GM12878 (cell line): ENCODE measurements at regions not wholly inside any gene's neighbourhood (a gene's known extent, or its start where the extent isn't known, plus 50 kb on each side); places are given as distances from the start of the nearest gene placed in this dataset.

ENCODE experiments used
- ATAC-seq: fragments of 200-7000 bp; cut with Tn5 transposase; 3 replicates; pipeline ENCODE4 v1.9.1; 2020; ENCODE audit warnings: mild to moderate bottlenecking, moderate library complexity
- BruUV-seq: library from RNA; stranded (reverse); fragments of 400-500 nt; replicated peaks from 2 replicates; lab custom pipeline; 2021; lab: Mats Ljungman, UMichigan
- CTCF ChIA-PET: fragments of 300-600 bp; sonication (Branson Sonifier 250); formaldehyde crosslinking; extraction: SDS; loops from one replicate; lab custom pipeline; 2021; ENCODE audit warnings: inconsistent platforms; lab: Yijun Ruan, JAX
- POLR2A ChIA-PET: fragments of 350-600 bp; formaldehyde crosslinking; extraction: SDS; loops from one replicate; lab custom pipeline; 2021; ENCODE audit warnings: inconsistent platforms; lab: Charles Lee
- RAD21 ChIA-PET: fragments of 300-600 bp; sonication (Branson Sonifier 250); formaldehyde crosslinking; loops from one replicate; lab custom pipeline; 2023; ENCODE audit warnings: antibody characterized with exemption; ENCODE audit not compliant: unreplicated experiment; lab: Charles Lee
- SMC1A ChIA-PET: fragments of 300-600 bp; sonication (Branson Sonifier 250); formaldehyde crosslinking; loops from one replicate; lab custom pipeline; 2023; ENCODE audit not compliant: unreplicated experiment, uncharacterized antibody; lab: Charles Lee
- DNase-seq: peaks from one replicate; pipeline ENCODE4 v3.0.0-alpha.2; 2011; ENCODE audit warnings: low read depth, low spot score
- FAIRE-seq: peaks from 3 replicates; lab custom pipeline; 2011; peaks lifted over from hg19 to GRCh38; lab: Jason Lieb, UNC
- H2AFZ ChIP-seq: 2 replicates; pipeline ENCODE4 v1.6.0; 2011; ENCODE audit warnings: low read depth, low read length, control low read depth; ENCODE audit not compliant: control insufficient read depth
- H3K27ac ChIP-seq: 2 replicates; pipeline ENCODE4 v1.5.1; 2011; ENCODE audit warnings: control low read depth; ENCODE audit not compliant: control insufficient read depth, insufficient read depth
- H3K27me3 ChIP-seq, 2 experiments: replicated peaks in 1 of 2; 2 replicates each; pipeline versions ENCODE4 v1.6.0 to v1.6.1; 2011; ENCODE audit warnings: low read length in 1 of 2; ENCODE audit not compliant: control insufficient read depth in 2 of 2, insufficient read depth in 2 of 2
- H3K36me3 ChIP-seq, 2 experiments: 2 replicates each; pipeline ENCODE4 v1.5.1; 2011; ENCODE audit warnings: low read length in 1 of 2; ENCODE audit not compliant: control insufficient read depth in 2 of 2, insufficient read depth in 2 of 2
- H3K4me1 ChIP-seq: 2 replicates; pipeline ENCODE4 v1.6.1; 2011; ENCODE audit warnings: mild to moderate bottlenecking, low read length, moderate library complexity, mixed read lengths; ENCODE audit not compliant: control insufficient read depth, insufficient read depth
- H3K4me2 ChIP-seq: 2 replicates; pipeline ENCODE4 v1.6.0; 2011; ENCODE audit warnings: control low read depth; ENCODE audit not compliant: control insufficient read depth, insufficient read depth
- H3K4me3 ChIP-seq: fragments of 200-600 bp; sonication (generic); 2 replicates; pipeline ENCODE4 v1.5.1; 2016
- H3K79me2 ChIP-seq: 2 replicates; pipeline ENCODE4 v1.6.0; 2011; ENCODE audit warnings: low read length; ENCODE audit not compliant: control insufficient read depth, insufficient read depth
- H3K9ac ChIP-seq: 2 replicates; pipeline ENCODE4 v1.8.0; 2011; ENCODE audit warnings: low read length, control low read depth, mixed read lengths; ENCODE audit not compliant: control insufficient read depth, insufficient read depth
- H3K9me3 ChIP-seq: replicated peaks from 3 replicates; pipeline ENCODE4 v1.5.1; 2011; ENCODE audit warnings: mild to moderate bottlenecking, low read length; ENCODE audit not compliant: control insufficient read depth, insufficient read depth
- H4K20me1 ChIP-seq: 2 replicates; pipeline ENCODE4 v1.6.0; 2011; ENCODE audit not compliant: control insufficient read depth, insufficient read depth
- JUNB ChIP-seq: IDR thresholded peaks from 2 replicates; pipeline ENCODE4 v1.6.1; 2016; ENCODE audit warnings: antibody characterized with exemption, mild to moderate bottlenecking
- MYB ChIP-seq: fragments of 150-350 bp; IDR thresholded peaks from 2 replicates; pipeline ENCODE4 v1.6.1; 2014; ENCODE audit warnings: mild to moderate bottlenecking, low read depth, low read length, borderline replicate concordance
- NFXL1 ChIP-seq: fragments of 450-650 bp; IDR thresholded peaks from 2 replicates; pipeline ENCODE4 v1.6.1; 2017; ENCODE audit warnings: antibody characterized with exemption, mild to moderate bottlenecking, borderline replicate concordance
- NR2C2 ChIP-seq: IDR thresholded peaks from 2 replicates; pipeline ENCODE4 v1.6.1; 2011; ENCODE audit warnings: borderline replicate concordance, low read depth; ENCODE audit not compliant: control insufficient read depth, insufficient read length
- PAX5 ChIP-seq: IDR thresholded peaks from 2 replicates; pipeline ENCODE4 v1.6.1; 2011; ENCODE audit warnings: low read depth, low read length, borderline replicate concordance
- PKNOX1 ChIP-seq: fragments of 450-650 bp; IDR thresholded peaks from 2 replicates; pipeline ENCODE4 v1.6.1; 2016; ENCODE audit warnings: mild to moderate bottlenecking
- RAD21 ChIP-seq: IDR thresholded peaks from 2 replicates; pipeline ENCODE4 v1.6.1; 2011; ENCODE audit warnings: mild to moderate bottlenecking, low read depth, low read length, moderate library complexity; ENCODE audit not compliant: insufficient read depth
- RUNX3 ChIP-seq: IDR thresholded peaks from 2 replicates; pipeline ENCODE4 v1.6.1; 2012; ENCODE audit warnings: low read length, inconsistent platforms
- SIN3A ChIP-seq: IDR thresholded peaks from 2 replicates; pipeline ENCODE4 v1.6.1; 2012; ENCODE audit warnings: low read depth, low read length, improper control_type of control experiment
- SRF ChIP-seq, 2 experiments: IDR thresholded peaks; 2 replicates each; pipeline ENCODE4 v1.6.1; 2011; ENCODE audit warnings: low read depth in 2 of 2, low read length in 2 of 2, mild to moderate bottlenecking in 1 of 2, moderate library complexity in 1 of 2
- TARDBP ChIP-seq: IDR thresholded peaks from 2 replicates; pipeline ENCODE4 v1.6.1; 2016; ENCODE audit warnings: borderline replicate concordance
- ZNF207 ChIP-seq: fragments of 450-650 bp; IDR thresholded peaks from 2 replicates; pipeline ENCODE4 v1.6.1; 2014; ENCODE audit warnings: antibody characterized with exemption, mild to moderate bottlenecking, borderline replicate concordance
- ZNF217 ChIP-seq: fragments of 450-650 bp; IDR thresholded peaks from 2 replicates; pipeline ENCODE4 v1.6.1; 2017; ENCODE audit warnings: antibody characterized with exemption, mild to moderate bottlenecking
- ZNF384 ChIP-seq: IDR thresholded peaks from 2 replicates; pipeline ENCODE4 v1.6.1; 2012; ENCODE audit warnings: low read depth, mild to moderate bottlenecking, low read length, improper control_type of control experiment, borderline replicate concordance
- ZNF622 ChIP-seq: fragments of 450-650 bp; IDR thresholded peaks from 2 replicates; pipeline ENCODE4 v1.6.1; 2017; ENCODE audit warnings: mild to moderate bottlenecking, inconsistent platforms
- WGBS: methylation state at CpG from one replicate; pipeline ENCODE4 v1.1.6; 2016; ENCODE audit warnings: low lambda C conversion rate; ENCODE audit not compliant: insufficient replicate concordance, insufficient coverage; ENCODE audit errors: missing lambda C conversion rate; 5-methylcytosine and 5-hydroxymethylcytosine counted together
- in situ Hi-C: fragments of 300-500 bp; cut with MboI; formaldehyde crosslinking; loops from 9 replicates; pipeline ENCODE4 v1.14.3; 2018; ENCODE audit warnings: mixed read lengths
- intact Hi-C: fragments of 100-400 bp; cut with micrococcal nuclease; formaldehyde crosslinking; loops from one replicate; pipeline ENCODE4 v1.14.2; 2022; ENCODE audit not compliant: unreplicated experiment
- TF ChIP-seq, protein P1 (sequence below): IDR thresholded peaks from 2 replicates; pipeline ENCODE4 v1.6.1; 2012; ENCODE audit warnings: low read depth, low read length, improper control_type of control experiment

- TF ChIP-seq NR2C2 (no peak), NFXL1 (no peak), ZNF622 (no peak), ZNF384 (no peak), PAX5 (no peak), JUNB (no peak)
Observed at GRCh38 chr1:69506721-69507120, 61.0 kb upstream of the LRRC7 start (continued).

DNA sequence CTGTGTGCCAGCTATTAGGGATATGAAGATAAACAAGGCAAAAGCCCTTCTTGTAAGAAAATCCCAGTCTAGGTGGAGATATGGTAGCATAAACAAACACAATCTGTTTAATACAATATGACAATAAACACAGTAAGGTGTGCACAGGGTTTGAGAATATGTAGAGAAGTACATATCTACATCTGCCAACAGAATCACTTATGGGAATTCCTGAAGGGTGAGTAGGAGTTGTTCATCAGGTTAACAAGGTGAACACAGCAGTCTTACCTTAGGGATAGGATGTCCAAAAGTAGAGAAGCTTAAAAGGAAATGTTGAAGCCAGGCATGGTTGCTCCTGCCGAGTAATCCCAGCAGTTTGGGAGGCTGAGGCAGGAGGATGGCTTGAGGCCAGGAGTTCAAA is 57.7 kb upstream of the LRRC7 start:
- no peaks in the 10 kb centered on the region for H3K27me3 ChIP-seq
- FAIRE-seq, result no peak
- TF ChIP-seq, protein P1, sequence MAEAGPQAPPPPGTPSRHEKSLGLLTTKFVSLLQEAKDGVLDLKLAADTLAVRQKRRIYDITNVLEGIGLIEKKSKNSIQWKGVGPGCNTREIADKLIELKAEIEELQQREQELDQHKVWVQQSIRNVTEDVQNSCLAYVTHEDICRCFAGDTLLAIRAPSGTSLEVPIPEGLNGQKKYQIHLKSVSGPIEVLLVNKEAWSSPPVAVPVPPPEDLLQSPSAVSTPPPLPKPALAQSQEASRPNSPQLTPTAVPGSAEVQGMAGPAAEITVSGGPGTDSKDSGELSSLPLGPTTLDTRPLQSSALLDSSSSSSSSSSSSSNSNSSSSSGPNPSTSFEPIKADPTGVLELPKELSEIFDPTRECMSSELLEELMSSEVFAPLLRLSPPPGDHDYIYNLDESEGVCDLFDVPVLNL, result no peak
- TF ChIP-seq RAD21 (no peak), PKNOX1 (no peak), MYB (no peak), SRF (IDR thresholded peaks at IDR 0.05; ENCODE audit: low read depth in 2 of 2, low read length in 2 of 2) (no peak), ZNF207 (no peak), RUNX3 (no peak), TARDBP (no peak), ZNF217 (no peak), SIN3A (no peak), ZNF622 (no peak)
- TF ChIP-seq, all 136 proteins: peak for 0
- CTCF ChIA-PET, result no interaction called here
- DNase-seq (no peak), ATAC-seq (no peak)
- BruUV-seq, result no TSS peak
- H3K79me2 ChIP-seq, result no peaks in the 10 kb centered on the region
- no peaks in the 10 kb centered on the region for H4K20me1 ChIP-seq
- no peaks in the 10 kb centered on the region for H3K9me3 ChIP-seq
- RAD21 ChIA-PET, result no interaction called here
- no peak overlapping the region for H3K4me2 ChIP-seq
- SMC1A ChIA-PET, result no interaction called here
- no peak overlapping the region for H3K27ac ChIP-seq
- intact Hi-C loops, result no loop called here
- in situ Hi-C loops, result no loop called here
- H2AFZ ChIP-seq, result no peak overlapping the region
- no peaks in the 10 kb centered on the region for H3K4me1 ChIP-seq
- H3K9ac ChIP-seq, result no peak overlapping the region
- WGBS, result 0% methylated on average over 1 of the region's 1 CpG
- H3K36me3 ChIP-seq, result no peaks in the 10 kb centered on the region
- POLR2A ChIA-PET, result no interaction called here
- no peak overlapping the region for H3K4me3 ChIP-seq
